H1 (cell line): ENCODE measurements at regions not wholly inside any gene's neighbourhood (a gene's known extent, or its start where the extent isn't known, plus 50 kb on each side); places are given as distances from the start of the nearest gene placed in this dataset.

Experiments
- CHD1 ChIP-seq: IDR thresholded peaks from 2 replicates; pipeline ENCODE4 v1.6.1; 2012; ENCODE audit warnings: low read depth, low read length, improper control_type of control experiment
- CTCF ChIP-seq, 3 experiments: IDR thresholded peaks; 1 replicate in 2 of 3; 2 replicates in 1 of 3; pipeline versions ENCODE4 v1.5.1 to v1.6.1; 2011; ENCODE audit warnings: low read length in 3 of 3, mild to moderate bottlenecking in 3 of 3, inconsistent platforms in 2 of 3, low read depth in 1 of 3, moderate library complexity in 1 of 3; ENCODE audit not compliant: insufficient read depth in 1 of 3; ENCODE audit errors: control extremely low read depth in 1 of 3
- EGR1 ChIP-seq: IDR thresholded peaks from 2 replicates; pipeline ENCODE4 v1.6.1; 2011; ENCODE audit warnings: low read depth, low read length, borderline replicate concordance
- EZH2 ChIP-seq: fragments of 200-600 bp; sonication (generic); IDR thresholded peaks from 2 replicates; pipeline ENCODE4 v1.7.1; 2012; ENCODE audit warnings: low read depth, mild to moderate bottlenecking, moderate library complexity, low read length, inconsistent platforms; ENCODE audit not compliant: severe bottlenecking
- GTF2F1 ChIP-seq: IDR thresholded peaks from 2 replicates; pipeline ENCODE4 v1.6.1; 2012; ENCODE audit warnings: low read depth, low read length, improper control_type of control experiment, borderline replicate concordance
- POLR2AphosphoS5 ChIP-seq: IDR thresholded peaks from 2 replicates; pipeline ENCODE4 v1.6.1; 2011; ENCODE audit warnings: low read depth, low read length
- RFX5 ChIP-seq: IDR thresholded peaks from 2 replicates; pipeline ENCODE4 v1.6.1; 2011; ENCODE audit warnings: low read depth, low read length, improper control_type of control experiment, borderline replicate concordance
- RNF2 ChIP-seq: fragments of 200-900, 300-1000 bp; sonication (generic); IDR thresholded peaks from 2 replicates; pipeline ENCODE4 v1.7.1; 2016; ENCODE audit warnings: borderline replicate concordance, low read depth, mild to moderate bottlenecking, antibody characterized with exemption, low read length; ENCODE audit not compliant: poor library complexity, severe bottlenecking; ENCODE audit errors: missing control alignments
- SP2 ChIP-seq: IDR thresholded peaks from 2 replicates; pipeline ENCODE4 v1.6.1; 2012; ENCODE audit warnings: mild to moderate bottlenecking, low read length, inconsistent platforms
- SP4 ChIP-seq: IDR thresholded peaks from 2 replicates; pipeline ENCODE4 v1.6.1; 2012; ENCODE audit warnings: low read length, inconsistent platforms
- SRF ChIP-seq: IDR thresholded peaks from 2 replicates; pipeline ENCODE4 v1.6.1; 2011; ENCODE audit warnings: mild to moderate bottlenecking, low read depth, low read length, moderate library complexity
- SUZ12 ChIP-seq: fragments of 200-600 bp; sonication (generic); IDR thresholded peaks from 2 replicates; pipeline ENCODE4 v1.6.1; 2012; ENCODE audit warnings: mild to moderate bottlenecking, inconsistent platforms, low read length, moderate library complexity, mixed read lengths

GRCh38 chr14:43949400-43949799 lies 557.7 kb downstream of the FSCB start:
- TF ChIP-seq POLR2AphosphoS5, result no peak
- no peak for TF ChIP-seq GTF2F1
- TF ChIP-seq CTCF (IDR thresholded peaks at IDR 0.05; ENCODE audit: control extremely low read depth in 1 of 3, insufficient read depth in 1 of 3, low read depth in 1 of 3, low read length in 3 of 3), result no peak
- no peak for TF ChIP-seq CHD1
- no peak for TF ChIP-seq SRF
- no peak for TF ChIP-seq RFX5
- no peak for TF ChIP-seq RNF2
- no peak for TF ChIP-seq SP2
- TF ChIP-seq SUZ12, result no peak
- TF ChIP-seq SP4, result no peak
- TF ChIP-seq EGR1, result no peak
- TF ChIP-seq EZH2, result no peak
